ENCODE measurements at regions not wholly inside any gene's neighbourhood (a gene's known extent, or its start where the extent isn't known, plus 50 kb on each side); places are given as distances from the start of the nearest gene placed in this dataset.
A peak's percentile ranks its signal among the peaks of the same experiment; 100 is the strongest.

DNA sequence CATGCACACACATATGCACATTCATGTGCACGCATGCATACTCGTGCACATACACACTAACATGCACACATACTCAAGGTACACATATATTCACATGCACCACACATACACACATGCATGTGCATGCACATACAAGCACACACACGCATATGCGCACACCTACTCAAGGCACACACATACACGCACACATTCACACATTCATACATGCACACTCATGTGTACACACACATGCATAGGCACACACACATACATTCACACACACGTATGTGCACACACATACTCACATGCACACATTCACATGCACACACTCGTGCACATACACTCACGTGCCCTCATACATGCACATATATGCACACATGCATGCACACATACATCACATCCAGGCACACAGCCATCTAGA lies 489.0 kb downstream of the MN1 start:
- peak overlapping the region in 1 of 2 experiments; percentile 31; a peak in 3 of 4 replicates for H3K4me2 ChIP-seq (ENCODE audit: insufficient read depth in 1 of 2, low read depth in 2 of 2, low read length in 2 of 2)
- H3K4me3 ChIP-seq (ENCODE audit: extremely low read depth in 1 of 4, insufficient read depth in 2 of 4, low read depth in 3 of 4, low read length in 4 of 4), result no peak overlapping the region
- H2BK20ac ChIP-seq (ENCODE audit: low read length), result 0 out of 2 replicates have a peak overlapping the region, but pooled peaks have one; percentile 2
- peak overlapping the region in 1 of 4 experiments; percentile 48; a peak in 1 of 7 replicates for H3K9ac ChIP-seq (replicated peaks in 1 of 4; ENCODE audit: extremely low read depth in 1 of 4, low read depth in 3 of 4, low read length in 3 of 4)
- no peaks in the 10 kb centered on the region for H3K79me1 ChIP-seq (ENCODE audit: low read depth, low read length)
- H2BK120ac ChIP-seq (replicated peaks; ENCODE audit: low read depth, low read length), result peak overlapping the region; percentile 16
- H3K36me3 ChIP-seq (ENCODE audit: control insufficient read depth in 2 of 4, insufficient read depth in 4 of 4, low read length in 3 of 4), result no peaks in the 10 kb centered on the region; a peak in 1 of 8 replicates
- H4K91ac ChIP-seq (replicated peaks; ENCODE audit: insufficient read length, low read length), result peak overlapping the region; percentile 88
- H3K23me2 ChIP-seq (ENCODE audit: low read depth, low read length), result peaks cover 5% of the 10 kb centered on the region
- H4K5ac ChIP-seq (ENCODE audit: insufficient read length, low read depth, low read length), result no peak overlapping the region
- peak overlapping the region; percentile 65 for H2BK12ac ChIP-seq (ENCODE audit: low read depth, low read length)
- no peaks in the 10 kb centered on the region for H3K9me3 ChIP-seq (ENCODE audit: insufficient read depth in 2 of 2, low read depth in 1 of 2, low read length in 1 of 2)
- FAIRE-seq (no peak), DNase-seq (ENCODE audit: low read depth in 1 of 2, low spot score in 2 of 2) (no peak)
- peak overlapping the region; percentile 70 for H3K14ac ChIP-seq (ENCODE audit: insufficient read length)
- H3K23ac ChIP-seq (ENCODE audit: insufficient read length), result peak overlapping the region; percentile 96
- H3K4ac ChIP-seq (replicated peaks; ENCODE audit: insufficient read length, low read depth, low read length), result peak overlapping the region; percentile 98
- H2BK15ac ChIP-seq (ENCODE audit: low read length), result peak overlapping the region; percentile 48
- H2AK5ac ChIP-seq (ENCODE audit: low read depth, low read length), result peak overlapping the region; percentile 90; the same call in 1 of the 2 replicates
- H4K8ac ChIP-seq (ENCODE audit: extremely low read depth, insufficient read depth, low read length), result no peak overlapping the region
- no peaks in the 10 kb centered on the region; a peak in 1 of 4 replicates for H3K79me2 ChIP-seq (ENCODE audit: control insufficient read depth in 1 of 2, insufficient read depth in 2 of 2, low read length in 2 of 2)
- peak overlapping the region; percentile 29; the same call in 1 of the 2 replicates for H2BK5ac ChIP-seq (ENCODE audit: low read depth, low read length)
- ChIA-PET POLR2A (ENCODE audit: partially characterized antibody) (no interaction called here), CTCF (ENCODE audit: partially characterized antibody) (interaction anchor here (2.3 kb wide), 1 partner anchor 18 kb away, joined by 11 read pairs; no protein-coding TSS in a partner anchor)
- H3K56ac ChIP-seq (replicated peaks; ENCODE audit: insufficient read length, low read depth, low read length), result no peak overlapping the region
- H3K27ac ChIP-seq (ENCODE audit: low read depth, low read length), result no peak overlapping the region
- H3K4me1 ChIP-seq (replicated peaks in 1 of 4; ENCODE audit: control insufficient read depth in 3 of 4, insufficient read depth in 4 of 4, low read length in 3 of 4), result peaks cover 6 to 29% (median 16%) of the 10 kb centered on the region in 4 experiments; a peak in 6 of 7 replicates
- H2AFZ ChIP-seq (ENCODE audit: low read length), result no peak overlapping the region
- TF ChIP-seq KDM1A (IDR thresholded peaks at IDR 0.05; ENCODE audit: borderline replicate concordance, low read length) (peak; percentile 42; the same call in 1 of the 2 replicates), PHF8 (conservative IDR thresholded peaks at IDR 0.05; ENCODE audit: low read depth, low read length) (no peak)
- peaks cover 0 to 7% (median 0%) of the 10 kb centered on the region in 4 experiments; a peak in 2 of 7 replicates for H3K27me3 ChIP-seq (replicated peaks in 1 of 4; ENCODE audit: control insufficient read depth in 3 of 4, extremely low read depth in 1 of 4, insufficient read depth in 3 of 4, low read length in 3 of 4)
- peak overlapping the region; percentile 12; the same call in 1 of the 2 replicates for H3K18ac ChIP-seq (ENCODE audit: extremely low read depth, low read length)
- H4K20me1 ChIP-seq (replicated peaks in 1 of 2; ENCODE audit: control insufficient read depth in 1 of 2, insufficient read depth in 2 of 2, low read length in 2 of 2), result peaks cover 0 to 4% of the 10 kb centered on the region in 2 experiments
- WGBS, 2 experiments (ENCODE audit: extremely low coverage in 1 of 2, insufficient coverage in 1 of 2, insufficient read length in 1 of 2, insufficient replicate concordance in 2 of 2, low coverage in 1 of 2, low lambda C conversion rate in 2 of 2, missing lambda C conversion rate in 1 of 2), result 69% methylated on average over 8 of the region's 8 CpGs; no CpG with 5 or more reads in 1 of the 2 experiments

Data from H1 (cell line).